ENCODE measurements at regions not wholly inside any gene's neighbourhood (a gene's known extent, or its start where the extent isn't known, plus 50 kb on each side); places are given as distances from the start of the nearest gene placed in this dataset.

GRCh38 chr13:50599046-50599445, 244.4 kb downstream of the DLEU7 start:
- no peak overlapping the region for H3K9ac ChIP-seq (ENCODE audit: extremely low read depth, insufficient read length, low read length)
- no peak overlapping the region for H3K27ac ChIP-seq (ENCODE audit: insufficient read length, low read depth, low read length)
- H3K14ac ChIP-seq (ENCODE audit: insufficient read depth, low read length): no peak overlapping the region
- no peaks in the 10 kb centered on the region for H3K79me1 ChIP-seq (ENCODE audit: insufficient read depth, low read depth, low read length, poor library complexity, severe bottlenecking)
- H4K8ac ChIP-seq (replicated peaks; ENCODE audit: insufficient read length, low read depth, low read length): no peak overlapping the region
- H2AK5ac ChIP-seq (ENCODE audit: insufficient read length, low read length): no peak overlapping the region
- H3K4me1 ChIP-seq (ENCODE audit: insufficient read depth, low read length): no peaks in the 10 kb centered on the region
- Mint-ChIP-seq H3K4me1 (peaks cover 27 to 30% of the 10 kb centered on the region in 2 experiments), H3K27ac (no peak overlapping the region), H3K4me3 (no peak overlapping the region), H3K36me3 (ENCODE audit: insufficient read depth in 1 of 3, low read depth in 3 of 3) (no peaks in the 10 kb centered on the region), H3K27me3 (ENCODE audit: low read depth) (peaks cover 1% of the 10 kb centered on the region), H3K9me3 (no peaks in the 10 kb centered on the region)
- no peak overlapping the region for H2AFZ ChIP-seq (ENCODE audit: low read length)
- no peak overlapping the region for H2BK5ac ChIP-seq (ENCODE audit: insufficient read length, low read length)
- H3K4me2 ChIP-seq (ENCODE audit: insufficient read depth, insufficient read length, low read length): no peak overlapping the region
- no peak overlapping the region for H3K18ac ChIP-seq (ENCODE audit: insufficient read length, low read depth, low read length)
- H3K9me3 ChIP-seq (ENCODE audit: control insufficient read depth, low read depth, low read length): no peaks in the 10 kb centered on the region
- H3K23ac ChIP-seq (ENCODE audit: insufficient read length, low read depth, low read length): no peak overlapping the region
- H3K79me2 ChIP-seq (ENCODE audit: insufficient read depth, low read length): no peaks in the 10 kb centered on the region
- TF ChIP-seq CTCF (conservative IDR thresholded peaks at IDR 0.05): no peak
- no peak overlapping the region for H4K5ac ChIP-seq (ENCODE audit: insufficient read length, low read depth, low read length)
- no peak overlapping the region for H4K91ac ChIP-seq (ENCODE audit: insufficient read length, low read depth, low read length)
- H2BK15ac ChIP-seq (ENCODE audit: low read depth, low read length): no peak overlapping the region
- no CpG with 5 or more reads among the region's 5 CpGs for WGBS (ENCODE audit: extremely low coverage, insufficient read length, low lambda C conversion rate)
- no peak for DNase-seq
- H3K23me2 ChIP-seq (ENCODE audit: insufficient read length, low read depth, low read length, poor library complexity, severe bottlenecking): no peaks in the 10 kb centered on the region
- no peaks in the 10 kb centered on the region for H4K20me1 ChIP-seq (ENCODE audit: control insufficient read depth, insufficient read depth, insufficient read length)
- H3K27me3 ChIP-seq (ENCODE audit: insufficient read depth, low read length): no peaks in the 10 kb centered on the region
- H2BK12ac ChIP-seq (ENCODE audit: insufficient read length, low read depth, low read length): no peak overlapping the region
- no peak overlapping the region for H3K4ac ChIP-seq (ENCODE audit: low read depth, low read length)
- no peak overlapping the region for H2BK20ac ChIP-seq (ENCODE audit: low read depth, low read length, poor library complexity, severe bottlenecking)
- H2BK120ac ChIP-seq (ENCODE audit: low read depth, low read length, poor library complexity, severe bottlenecking): no peak overlapping the region
- H3T11ph ChIP-seq (ENCODE audit: low read length): no peak overlapping the region
- H3K56ac ChIP-seq (ENCODE audit: insufficient read length, low read depth, low read length): no peak overlapping the region

All from H9 (cell line).